PC-3 (cell line): ENCODE measurements at regions not wholly inside any gene's neighbourhood (a gene's known extent, or its start where the extent isn't known, plus 50 kb on each side); places are given as distances from the start of the nearest gene placed in this dataset.

Experiments
- EZH2 ChIP-seq: fragments of 300-600 bp; sonication (generic); IDR thresholded peaks from one replicate; pipeline ENCODE4 v1.6.1; 2017; ENCODE audit warnings: antibody characterized with exemption, mild to moderate bottlenecking, low read length; ENCODE audit not compliant: unreplicated experiment
- TF ChIP-seq, protein P1 (sequence below): fragments of 300-600 bp; sonication (generic); conservative IDR thresholded peaks from 2 replicates; pipeline ENCODE4 v1.5.1; 2017; ENCODE audit warnings: antibody characterized with exemption, low read depth, mild to moderate bottlenecking, low read length

- TF ChIP-seq, protein P1, sequence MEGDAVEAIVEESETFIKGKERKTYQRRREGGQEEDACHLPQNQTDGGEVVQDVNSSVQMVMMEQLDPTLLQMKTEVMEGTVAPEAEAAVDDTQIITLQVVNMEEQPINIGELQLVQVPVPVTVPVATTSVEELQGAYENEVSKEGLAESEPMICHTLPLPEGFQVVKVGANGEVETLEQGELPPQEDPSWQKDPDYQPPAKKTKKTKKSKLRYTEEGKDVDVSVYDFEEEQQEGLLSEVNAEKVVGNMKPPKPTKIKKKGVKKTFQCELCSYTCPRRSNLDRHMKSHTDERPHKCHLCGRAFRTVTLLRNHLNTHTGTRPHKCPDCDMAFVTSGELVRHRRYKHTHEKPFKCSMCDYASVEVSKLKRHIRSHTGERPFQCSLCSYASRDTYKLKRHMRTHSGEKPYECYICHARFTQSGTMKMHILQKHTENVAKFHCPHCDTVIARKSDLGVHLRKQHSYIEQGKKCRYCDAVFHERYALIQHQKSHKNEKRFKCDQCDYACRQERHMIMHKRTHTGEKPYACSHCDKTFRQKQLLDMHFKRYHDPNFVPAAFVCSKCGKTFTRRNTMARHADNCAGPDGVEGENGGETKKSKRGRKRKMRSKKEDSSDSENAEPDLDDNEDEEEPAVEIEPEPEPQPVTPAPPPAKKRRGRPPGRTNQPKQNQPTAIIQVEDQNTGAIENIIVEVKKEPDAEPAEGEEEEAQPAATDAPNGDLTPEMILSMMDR: no peak
- no peak for TF ChIP-seq EZH2
Observed at GRCh38 chr9:73807952-73808351, 656.3 kb downstream of the ANXA1 start.
